Spinal cord (tissue), 9 donors: ENCODE measurements at regions not wholly inside any gene's neighbourhood (a gene's known extent, or its start where the extent isn't known, plus 50 kb on each side); places are given as distances from the start of the nearest gene placed in this dataset.

Source experiments
- DNase-seq, 6 donors: peaks; one replicate each; pipeline versions ENCODE4 v3.0.0 to v3.0.0-alpha.2; 2013 to 2015; ENCODE audit warnings: low spot score in 6 of 6, low read depth in 4 of 6
- H3K27ac ChIP-seq: one replicate; pipeline ENCODE4 v1.5.1; 2013; ENCODE audit warnings: low read depth, low read length, control low read depth
- H3K27me3 ChIP-seq: one replicate; pipeline ENCODE4 v1.6.1; 2013; ENCODE audit warnings: low read length; ENCODE audit not compliant: control insufficient read depth, insufficient read depth
- H3K36me3 ChIP-seq: one replicate; pipeline ENCODE4 v1.6.1; 2013; ENCODE audit warnings: low read length; ENCODE audit not compliant: control insufficient read depth, insufficient read depth
- H3K4me1 ChIP-seq: one replicate; pipeline ENCODE4 v1.6.1; 2013; ENCODE audit warnings: low read length; ENCODE audit not compliant: control insufficient read depth, insufficient read depth
- H3K4me3 ChIP-seq: one replicate; pipeline ENCODE4 v1.5.1; 2013; ENCODE audit warnings: low read depth, low read length, control low read depth
- H3K9me3 ChIP-seq: one replicate; pipeline ENCODE4 v1.6.1; 2013; ENCODE audit warnings: low read length; ENCODE audit not compliant: control insufficient read depth, insufficient read depth
- WGBS: methylation state at CpG from one replicate; pipeline ENCODE4 v1.1.5; 2013; ENCODE audit warnings: missing lambda C conversion rate; ENCODE audit not compliant: insufficient coverage; 5-methylcytosine and 5-hydroxymethylcytosine counted together
- donor health status: healthy.

GRCh38 chr21:38753557-38753971 is 52.2 kb upstream of the ETS2 start:
- WGBS, result no CpG with 5 or more reads among the region's 4 CpGs
- H3K27ac ChIP-seq, result no peak overlapping the region

More at GRCh38 chr21:38753557-38753971, 52.2 kb upstream of the ETS2 start:
- Histone ChIP-seq H3K9me3 (no peaks in the 10 kb centered on the region), H3K4me1 (peaks cover 4% of the 10 kb centered on the region), H3K4me3 (no peak overlapping the region), H3K27me3 (no peaks in the 10 kb centered on the region), H3K36me3 (no peaks in the 10 kb centered on the region)
- DNase-seq, result no peak
